HL-60/S4 (cell line): ENCODE measurements at regions not wholly inside any gene's neighbourhood (a gene's known extent, or its start where the extent isn't known, plus 50 kb on each side); places are given as distances from the start of the nearest gene placed in this dataset.

Experiments used
- in situ Hi-C: fragments of 300-500 bp; cut with MboI; formaldehyde crosslinking; loops from 2 replicates; pipeline ENCODE4 v1.14.3; 2022; ENCODE audit warnings: low sequenced_read_pairs

DNA sequence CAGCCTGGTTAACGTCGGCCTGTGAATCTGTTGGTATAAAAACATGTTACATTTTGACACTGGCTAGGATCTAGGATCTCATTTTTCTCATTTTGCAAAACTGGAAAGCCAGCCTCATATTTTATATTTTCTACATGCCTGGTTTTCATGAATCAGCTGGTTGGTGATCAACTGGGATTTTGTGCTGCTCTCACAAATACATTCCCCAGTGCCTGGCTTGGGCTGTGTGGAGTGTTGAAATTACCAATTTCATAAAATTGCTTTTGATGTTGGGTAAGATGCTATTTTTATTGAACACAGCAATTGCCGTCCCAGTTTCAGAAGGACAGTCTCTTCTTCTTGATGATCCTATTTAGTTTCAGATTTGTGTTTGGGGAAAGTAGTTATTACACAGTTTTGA lies 604.3 kb downstream of the TAFA4 start:
- in situ Hi-C loops = no loop called here

DNA sequence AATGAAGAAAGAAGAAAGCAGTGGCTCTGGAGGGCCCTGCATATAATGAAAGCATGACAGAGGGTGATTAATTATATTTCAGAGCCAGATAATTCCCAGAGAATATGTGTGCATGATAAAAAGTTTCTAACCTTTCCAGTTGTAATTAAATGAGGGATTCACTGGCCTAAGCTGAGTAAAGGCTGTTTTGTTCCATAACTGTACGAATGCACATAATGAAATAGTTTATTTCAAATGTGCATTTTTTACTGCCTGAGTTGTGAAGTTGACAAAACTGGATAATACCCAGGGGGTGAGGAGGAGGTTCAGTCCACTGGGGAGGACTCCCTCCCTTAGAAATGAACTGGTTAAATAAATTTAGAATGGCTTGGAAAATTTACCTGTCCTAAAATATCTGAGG lies 616.4 kb downstream of the TAFA4 start:
- in situ Hi-C loops = no loop called here

- in situ Hi-C loops = no loop called here
Measured at GRCh38 chr3:68315546-68315945, 616.8 kb downstream of the TAFA4 start.

DNA sequence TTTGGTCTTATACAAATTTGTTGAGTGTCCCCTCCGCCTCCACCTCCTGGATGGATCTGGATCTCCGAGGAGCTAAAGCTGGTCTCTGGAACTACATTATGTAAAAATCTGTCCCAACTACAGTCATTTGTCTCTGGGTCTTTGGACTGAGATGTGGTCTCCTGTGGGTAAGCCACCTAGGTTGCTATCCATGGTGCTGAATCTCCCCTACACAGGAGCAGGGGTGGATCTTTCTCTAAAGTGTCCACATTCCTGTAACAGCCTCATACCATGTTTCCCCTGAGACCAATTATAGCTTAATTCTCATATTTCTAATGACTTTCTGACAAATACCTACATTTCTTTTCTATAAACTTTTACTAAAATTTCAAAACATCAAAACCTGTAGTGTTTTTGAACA lies 625.8 kb downstream of the TAFA4 start:
- in situ Hi-C loops = no loop called here

DNA sequence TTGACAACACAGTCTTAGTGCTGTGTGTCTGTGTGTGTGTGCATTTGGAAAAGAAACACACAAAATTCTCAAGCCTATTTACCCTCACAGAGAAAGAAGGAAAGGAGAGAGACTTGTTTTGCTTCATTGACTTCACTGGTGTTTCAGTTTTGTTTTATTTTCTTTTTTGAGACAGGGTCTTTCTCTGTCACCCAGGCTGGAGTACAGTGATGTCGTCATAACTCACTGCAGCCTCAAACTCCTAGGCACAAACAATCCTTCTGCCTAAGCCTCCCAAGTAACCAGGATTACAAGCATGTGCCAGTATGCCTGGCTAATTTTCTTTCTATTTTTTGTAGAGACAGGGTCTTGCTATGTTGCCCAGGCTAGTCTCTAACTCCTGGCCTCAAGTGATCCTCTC lies 636.9 kb downstream of the TAFA4 start:
- in situ Hi-C loops = no loop called here

DNA sequence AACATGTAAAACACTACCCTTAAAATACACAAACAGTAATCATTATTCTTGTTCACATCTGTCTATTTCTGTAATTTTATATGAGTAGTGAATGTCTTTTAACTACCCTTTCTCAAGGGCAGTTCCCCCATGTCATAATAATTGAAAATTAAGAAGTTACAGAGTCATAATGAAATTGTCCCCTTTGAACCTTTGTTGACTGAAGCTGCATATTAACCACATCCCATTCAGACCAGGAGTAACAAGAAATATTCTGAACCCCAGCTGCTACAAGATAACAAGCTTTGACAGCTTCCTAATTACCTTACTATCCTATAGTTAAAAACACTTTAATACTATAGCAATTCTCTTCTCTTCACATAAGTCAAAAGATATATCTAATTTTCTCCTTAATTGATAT lies 635.9 kb upstream of the SUCLG2 start:
- in situ Hi-C loops = no loop called here

GRCh38 chr3:68288085-68288484 lies 633.7 kb upstream of the SUCLG2 start:
- in situ Hi-C loops = no loop called here

- in situ Hi-C loops = no loop called here
Measured at GRCh38 chr3:68287101-68287500, 632.7 kb upstream of the SUCLG2 start.

- in situ Hi-C loops = no loop called here
Measured at GRCh38 chr3:68274286-68274685, 619.9 kb upstream of the SUCLG2 start.

GRCh38 chr3:68271145-68271544 lies 616.7 kb upstream of the SUCLG2 start:
- in situ Hi-C loops = no loop called here

- in situ Hi-C loops = no loop called here
Measured at GRCh38 chr3:68256635-68257223, 602.3 kb upstream of the SUCLG2 start.

GRCh38 chr3:68249265-68249664 lies 594.9 kb upstream of the SUCLG2 start:
- in situ Hi-C loops = no loop called here

- in situ Hi-C loops = no loop called here
Measured at GRCh38 chr3:68242606-68243005, 588.2 kb upstream of the SUCLG2 start.

- in situ Hi-C loops = no loop called here
Measured at GRCh38 chr3:68239542-68239941, 585.1 kb upstream of the SUCLG2 start.

GRCh38 chr3:68234076-68234780 lies 579.8 kb upstream of the SUCLG2 start:
- in situ Hi-C loops = no loop called here

DNA sequence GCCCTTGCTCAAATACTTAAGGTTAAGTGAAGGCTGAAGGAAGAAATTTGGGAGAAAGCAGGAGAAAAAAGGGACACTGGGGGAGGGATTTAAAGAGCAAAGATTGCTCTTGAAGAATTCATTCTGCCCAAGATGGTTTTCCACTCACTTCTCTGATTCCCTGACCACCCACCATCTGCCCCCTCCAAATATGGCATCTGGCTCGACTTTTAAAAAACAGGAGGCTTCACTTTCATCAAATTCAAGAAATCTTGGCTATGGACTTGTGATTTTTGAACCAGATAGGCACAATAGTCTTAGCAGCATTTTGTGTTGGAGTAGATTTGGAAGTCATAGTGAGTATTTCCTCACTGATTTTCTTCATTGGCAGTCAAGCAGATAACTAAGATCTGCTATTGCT lies 574.4 kb upstream of the SUCLG2 start:
- in situ Hi-C loops = no loop called here

DNA sequence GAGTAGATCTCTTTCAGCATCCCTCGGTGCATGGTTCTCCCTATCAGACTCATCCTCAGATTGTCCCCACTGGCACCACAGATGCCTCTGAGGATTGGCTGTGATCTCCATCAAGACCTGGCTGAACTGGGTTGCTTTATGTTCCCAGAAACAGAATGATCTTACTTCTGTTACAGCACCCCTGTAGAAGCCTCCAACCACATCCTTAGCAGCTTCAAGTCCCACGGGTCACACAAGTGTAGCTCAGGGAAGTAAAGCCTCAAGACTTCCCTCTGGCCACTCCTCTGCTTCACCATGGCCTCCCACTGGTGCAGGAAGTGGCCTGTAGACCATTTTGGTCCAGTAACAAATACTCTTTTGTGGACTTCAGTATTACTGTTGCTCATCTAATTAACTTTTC lies 566.4 kb upstream of the SUCLG2 start:
- in situ Hi-C loops = no loop called here

DNA sequence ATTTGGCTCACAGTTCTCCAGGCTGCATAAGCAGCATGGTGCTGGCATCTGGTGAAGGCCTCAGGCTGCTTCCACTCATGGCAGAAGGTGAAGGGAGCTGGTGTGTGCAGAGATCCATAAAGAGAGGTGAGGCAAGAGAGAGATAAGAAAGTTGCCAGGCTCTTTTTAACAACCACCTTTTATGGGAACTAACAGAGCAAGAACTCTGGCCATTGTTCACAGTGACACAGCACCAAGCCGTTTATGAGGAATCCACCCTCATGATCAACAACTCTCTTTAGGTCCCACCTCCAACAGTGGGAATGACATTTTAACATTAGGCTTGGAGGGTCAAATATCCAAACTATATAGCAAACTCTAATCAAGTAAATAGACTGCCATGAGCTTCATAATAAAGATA lies 557.2 kb upstream of the SUCLG2 start:
- in situ Hi-C loops = no loop called here

- in situ Hi-C loops = no loop called here
Measured at GRCh38 chr3:68210635-68211034, 556.2 kb upstream of the SUCLG2 start.

GRCh38 chr3:68207327-68207726 lies 552.9 kb upstream of the SUCLG2 start:
- in situ Hi-C loops = no loop called here

- in situ Hi-C loops = no loop called here
Measured at GRCh38 chr3:68206524-68207117, 552.2 kb upstream of the SUCLG2 start.

DNA sequence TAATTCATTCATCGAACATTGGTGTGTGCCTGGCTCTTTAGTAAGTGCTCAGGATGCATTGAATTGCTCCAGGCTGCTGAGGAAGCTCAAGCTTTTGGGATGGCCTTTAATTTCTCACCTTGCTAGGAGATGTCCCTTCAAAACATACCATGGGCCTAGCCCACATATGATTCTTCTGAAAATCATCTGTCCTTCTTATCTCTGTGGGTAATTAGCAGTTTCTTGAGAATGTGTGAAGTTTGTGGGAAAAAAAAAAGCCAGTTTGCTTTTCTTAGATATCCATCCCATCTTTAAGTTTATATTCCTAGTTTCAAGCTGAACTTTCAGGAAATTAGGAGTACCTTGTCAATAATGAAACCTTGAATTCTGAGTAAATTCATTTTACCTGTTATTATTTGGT lies 532.3 kb upstream of the SUCLG2 start:
- in situ Hi-C loops = no loop called here

DNA sequence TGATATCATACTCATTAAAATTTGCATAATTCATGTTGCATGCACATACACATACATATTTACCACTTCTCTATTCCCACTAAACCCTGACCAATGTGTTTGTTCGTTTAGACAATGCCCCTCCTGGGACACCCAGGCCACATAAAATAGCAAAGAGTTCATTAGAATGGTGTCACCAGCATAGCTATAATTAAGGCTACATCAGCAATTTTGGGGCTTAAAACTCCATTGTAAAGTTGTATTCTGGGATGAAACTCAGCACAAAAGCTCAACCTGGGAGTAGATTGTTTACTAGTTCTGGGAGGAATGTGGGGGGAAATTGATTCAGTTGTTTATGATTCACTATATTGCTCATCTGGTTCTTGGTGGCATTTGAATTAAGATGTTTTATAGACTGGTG lies 522.2 kb upstream of the SUCLG2 start:
- in situ Hi-C loops = no loop called here
